ENCODE measurements at regions not wholly inside any gene's neighbourhood (a gene's known extent, or its start where the extent isn't known, plus 50 kb on each side); places are given as distances from the start of the nearest gene placed in this dataset.

DNA sequence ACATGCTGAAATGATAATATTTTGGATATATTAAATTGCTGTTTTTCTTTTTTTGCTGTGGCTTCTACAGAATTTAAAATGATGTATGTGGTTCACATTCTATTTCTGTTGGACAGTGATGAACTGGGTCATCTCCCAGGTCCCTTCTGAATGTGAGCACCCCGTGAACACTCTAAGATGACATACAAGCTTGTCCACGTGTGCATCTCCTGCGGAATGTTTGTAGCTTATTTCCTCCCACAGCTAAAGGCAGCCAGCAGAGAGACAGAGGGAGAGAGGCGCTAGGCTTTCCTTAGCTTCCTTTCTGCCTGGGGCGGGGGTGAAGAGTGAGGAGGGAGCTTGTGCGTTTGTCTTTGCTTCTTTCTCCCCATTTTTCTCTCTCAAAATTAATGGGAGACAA is 219.1 kb downstream of the EMX2 start:
- TF ChIP-seq POLR2AphosphoS5 (IDR thresholded peaks at IDR 0.05; ENCODE audit: borderline replicate concordance, low read depth, low read length): no peak
- no peak for TF ChIP-seq EZH2 (IDR thresholded peaks at IDR 0.05)
- no peak for TF ChIP-seq FOXP2 (optimal IDR thresholded peaks at IDR 0.05; ENCODE audit: control extremely low read depth, extremely low read length, insufficient read depth)
